HG03575 (cell line): ENCODE measurements at regions not wholly inside any gene's neighbourhood (a gene's known extent, or its start where the extent isn't known, plus 50 kb on each side); places are given as distances from the start of the nearest gene placed in this dataset.

ENCODE experiments used
- ATAC-seq: cut with Tn5 transposase; IDR thresholded peaks from one replicate; pipeline ENCODE4 v1.9.1; 2021; ENCODE audit not compliant: unreplicated experiment, insufficient number of reproducible peaks, low FRiP score; ENCODE audit errors: extremely low read depth

GRCh38 chr2:145314119-145314633, 794.3 kb upstream of the ZEB2 start:
- ATAC-seq, result no peak

DNA sequence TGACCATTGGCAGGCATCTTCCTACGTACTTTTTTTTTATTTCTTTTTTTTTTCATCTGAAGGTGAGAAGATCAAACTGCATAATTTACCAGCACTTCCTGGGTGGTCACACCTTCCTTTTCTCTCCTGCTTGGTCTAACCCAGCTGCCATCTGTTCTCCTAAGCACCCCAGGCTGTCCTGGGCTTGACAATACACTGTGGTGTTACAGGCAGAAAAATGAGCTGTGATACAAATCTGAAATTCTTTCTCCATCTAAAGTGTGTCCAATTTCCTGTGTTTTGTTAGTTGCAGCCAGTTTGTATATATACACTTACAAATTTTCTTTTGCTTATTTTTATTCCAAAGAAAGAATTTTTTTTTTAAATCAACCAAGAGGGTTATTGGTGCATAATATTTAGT, 786.0 kb upstream of the ZEB2 start:
- ATAC-seq, result no peak

- ATAC-seq, result no peak
Observed at GRCh38 chr2:145304501-145304900, 784.6 kb upstream of the ZEB2 start.

DNA sequence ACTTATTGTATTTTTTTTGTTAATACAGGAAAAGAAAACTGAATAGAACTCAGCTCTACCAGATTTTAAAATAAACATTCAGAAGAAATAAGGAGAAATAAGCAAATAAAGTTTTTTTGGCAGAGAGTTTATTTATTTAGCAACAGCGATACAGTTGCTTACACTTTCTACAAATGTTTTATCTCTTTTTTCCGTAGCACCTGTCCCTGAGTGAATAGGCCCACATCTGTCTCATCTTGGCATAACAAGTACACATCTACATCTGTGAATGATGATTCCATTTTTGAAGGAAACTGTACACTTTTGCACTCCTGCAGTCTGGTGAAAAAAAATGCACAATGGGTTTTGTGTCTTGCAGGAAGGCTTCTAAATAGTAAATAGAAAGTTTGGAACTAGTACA, 783.6 kb upstream of the ZEB2 start:
- no peak for ATAC-seq

- ATAC-seq, result no peak
Observed at GRCh38 chr2:145302886-145303285, 783.0 kb upstream of the ZEB2 start.

DNA sequence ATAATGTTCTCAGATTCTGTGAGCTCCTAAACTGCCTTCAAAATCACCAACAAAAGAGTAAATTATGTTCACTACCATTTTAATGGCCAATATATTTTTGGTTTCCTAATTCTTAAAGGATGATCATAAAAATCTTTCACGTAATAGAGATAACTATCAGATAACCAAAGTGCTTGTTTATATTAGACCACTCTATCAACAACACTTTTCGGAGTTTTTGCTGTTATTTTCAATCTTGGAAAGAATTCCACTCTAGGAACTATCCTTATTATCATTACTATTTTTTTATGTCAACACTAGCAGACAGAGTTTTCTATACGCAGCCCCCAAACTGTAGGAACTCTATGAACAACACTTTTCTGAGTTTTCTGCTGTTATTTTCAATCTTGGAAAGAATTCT, 782.5 kb upstream of the ZEB2 start:
- ATAC-seq, result no peak

- ATAC-seq, result no peak
Observed at GRCh38 chr2:145299368-145299767, 779.4 kb upstream of the ZEB2 start.

- no peak for ATAC-seq
Observed at GRCh38 chr2:145292166-145292565, 772.2 kb upstream of the ZEB2 start.

- no peak for ATAC-seq
Observed at GRCh38 chr2:145290986-145291385, 771.1 kb upstream of the ZEB2 start.

DNA sequence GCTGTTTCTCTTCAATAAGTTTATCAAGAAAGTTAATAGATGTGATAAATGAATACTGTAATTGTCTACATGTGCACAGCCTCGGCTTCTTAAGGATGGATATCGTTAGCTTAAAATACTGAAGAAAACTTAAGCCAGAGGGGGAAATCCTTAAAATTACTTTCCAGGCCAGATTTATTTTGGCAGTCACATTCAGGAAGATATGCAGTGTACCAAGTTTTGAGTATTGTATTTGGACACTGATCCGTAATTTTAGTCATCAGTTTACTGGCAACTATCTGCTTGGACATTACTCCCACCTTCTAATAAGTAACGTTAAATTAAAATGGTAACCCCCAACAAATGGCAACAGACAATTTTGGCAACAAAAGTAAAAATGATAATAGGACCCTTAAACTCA, 770.0 kb upstream of the ZEB2 start:
- no peak for ATAC-seq

DNA sequence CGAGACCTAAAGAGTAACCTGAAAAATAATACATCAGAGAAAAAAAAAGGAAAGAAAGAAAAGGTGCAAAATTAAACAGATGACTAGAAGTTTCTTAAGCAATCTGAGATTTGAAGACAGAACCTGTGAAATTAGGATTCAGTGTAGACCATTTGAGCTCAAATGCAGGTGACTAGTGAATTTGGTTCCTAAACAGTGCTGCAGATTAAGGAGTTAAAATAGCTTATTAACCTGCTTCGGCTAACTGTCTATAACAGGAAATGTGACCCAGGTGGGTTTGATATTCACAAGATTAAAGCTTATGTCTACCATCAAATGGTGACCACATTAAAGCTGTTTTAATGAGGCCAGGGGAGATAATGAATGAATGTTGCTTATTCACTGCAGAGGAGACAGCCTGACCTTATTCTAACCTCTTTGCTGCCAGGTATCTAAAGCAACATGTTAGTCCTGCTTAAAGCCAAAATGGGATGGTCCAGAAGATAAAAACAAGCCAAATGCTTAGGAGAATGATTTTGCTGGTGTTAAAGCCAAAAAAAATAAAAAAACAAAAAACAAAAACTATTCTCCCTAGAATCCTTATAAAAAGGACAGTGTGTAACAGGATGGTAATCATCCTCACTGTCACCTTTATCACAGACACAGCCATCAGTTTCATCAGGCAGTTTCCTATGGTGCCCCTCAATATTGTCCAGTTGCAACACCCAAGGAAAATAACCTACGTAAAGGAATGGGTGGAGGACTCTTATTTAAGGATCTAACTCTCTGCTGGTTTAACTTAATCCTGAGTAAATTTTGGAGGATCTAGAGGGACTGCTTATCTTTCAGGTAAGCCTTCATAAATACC, 769.0 kb upstream of the ZEB2 start:
- no peak for ATAC-seq

DNA sequence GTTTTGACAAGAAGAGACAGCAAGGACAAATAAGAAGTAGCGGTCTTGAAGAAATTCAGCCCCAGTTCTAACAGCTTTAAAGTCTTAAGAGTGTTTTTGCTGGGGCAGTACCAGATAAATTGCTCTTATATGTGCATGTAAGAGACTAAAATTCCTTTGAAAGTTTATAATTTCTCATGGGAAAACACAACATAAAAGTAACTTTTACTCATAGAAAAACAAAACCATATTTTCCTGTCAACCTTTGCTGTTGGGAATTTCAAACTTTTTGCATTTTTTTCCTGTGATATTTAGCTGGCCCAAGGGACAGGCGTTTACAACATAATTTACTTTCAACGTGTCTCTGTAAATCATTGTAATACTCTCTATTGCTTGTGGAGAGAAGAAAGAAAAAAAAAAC, 767.8 kb upstream of the ZEB2 start:
- ATAC-seq, result no peak

GRCh38 chr2:145286716-145287275, 766.9 kb upstream of the ZEB2 start:
- ATAC-seq, result no peak

DNA sequence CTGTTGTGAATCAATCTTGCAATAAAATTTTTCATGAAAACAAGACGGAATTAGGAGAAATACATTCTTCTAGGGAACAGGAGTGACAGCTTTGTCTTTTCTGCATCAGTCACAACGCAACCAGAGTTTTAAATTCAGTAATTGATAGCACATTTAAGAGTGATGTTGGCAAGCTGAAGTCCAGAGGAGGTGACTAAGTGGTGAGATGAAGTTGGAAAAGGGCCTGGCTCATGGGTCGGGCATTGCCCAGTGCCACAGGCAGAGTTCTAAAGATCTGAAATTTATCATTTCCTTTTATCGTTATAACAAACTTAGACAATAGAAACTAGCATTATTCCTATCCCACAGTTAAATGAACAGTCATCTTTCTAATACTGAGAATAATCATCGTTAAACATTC, 764.6 kb upstream of the ZEB2 start:
- ATAC-seq, result no peak

- ATAC-seq, result no peak
Observed at GRCh38 chr2:145283131-145283530, 763.2 kb upstream of the ZEB2 start.

- ATAC-seq, result no peak
Observed at GRCh38 chr2:145277922-145278321, 758.0 kb upstream of the ZEB2 start.

DNA sequence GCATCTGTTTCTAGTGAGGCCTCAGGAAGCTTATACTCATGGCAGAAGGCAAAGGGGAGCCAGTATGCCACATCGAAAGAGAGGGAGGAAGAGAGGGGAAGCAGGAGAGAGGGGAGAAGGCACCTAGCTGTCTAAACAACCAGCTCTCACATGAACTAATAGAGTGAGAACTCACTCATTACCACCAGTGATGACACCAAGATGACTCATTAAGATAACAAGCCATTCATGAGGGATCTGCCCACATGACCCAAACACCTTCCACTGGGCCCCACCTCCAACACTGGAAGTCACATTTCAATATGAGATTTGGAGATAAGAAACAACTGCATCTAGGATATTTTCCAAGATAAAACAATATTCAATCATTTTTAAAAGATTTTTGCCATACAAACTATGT, 753.9 kb upstream of the ZEB2 start:
- no peak for ATAC-seq

GRCh38 chr2:145268931-145269330, 749.0 kb upstream of the ZEB2 start:
- no peak for ATAC-seq

- no peak for ATAC-seq
Observed at GRCh38 chr2:145267451-145267850, 747.5 kb upstream of the ZEB2 start.

- no peak for ATAC-seq
Observed at GRCh38 chr2:145265244-145265643, 745.3 kb upstream of the ZEB2 start.

GRCh38 chr2:145260674-145261073, 740.8 kb upstream of the ZEB2 start:
- no peak for ATAC-seq
